GM21526 (cell line): ENCODE measurements at regions not wholly inside any gene's neighbourhood (a gene's known extent, or its start where the extent isn't known, plus 50 kb on each side); places are given as distances from the start of the nearest gene placed in this dataset.

Source experiments
- ATAC-seq: cut with Tn5 transposase; IDR thresholded peaks from one replicate; pipeline ENCODE4 v1.9.1; 2021; ENCODE audit warnings: moderate library complexity; ENCODE audit not compliant: unreplicated experiment, low FRiP score

- ATAC-seq: no peak
Measured at GRCh38 chrX:118167361-118167760, 50.8 kb upstream of the KLHL13 start.

DNA sequence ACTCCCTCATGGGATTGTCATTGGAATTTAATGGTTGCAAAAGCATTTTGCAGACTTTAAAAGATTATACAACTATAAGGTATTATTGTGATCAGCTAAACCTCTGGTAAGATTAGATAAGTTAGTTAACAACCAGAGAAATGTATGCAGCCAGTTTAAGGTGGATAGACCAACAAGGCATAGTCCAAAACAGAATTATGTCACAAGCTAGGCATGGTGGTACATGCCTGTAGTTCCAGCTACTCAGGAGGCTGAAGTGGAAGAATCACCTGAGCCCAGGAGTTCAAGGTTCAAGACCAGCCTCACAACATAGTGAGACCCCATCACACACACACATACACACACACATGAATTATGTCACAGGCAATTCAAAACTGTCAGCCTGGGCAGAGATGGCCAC lies 54.7 kb upstream of the KLHL13 start:
- ATAC-seq: no peak

DNA sequence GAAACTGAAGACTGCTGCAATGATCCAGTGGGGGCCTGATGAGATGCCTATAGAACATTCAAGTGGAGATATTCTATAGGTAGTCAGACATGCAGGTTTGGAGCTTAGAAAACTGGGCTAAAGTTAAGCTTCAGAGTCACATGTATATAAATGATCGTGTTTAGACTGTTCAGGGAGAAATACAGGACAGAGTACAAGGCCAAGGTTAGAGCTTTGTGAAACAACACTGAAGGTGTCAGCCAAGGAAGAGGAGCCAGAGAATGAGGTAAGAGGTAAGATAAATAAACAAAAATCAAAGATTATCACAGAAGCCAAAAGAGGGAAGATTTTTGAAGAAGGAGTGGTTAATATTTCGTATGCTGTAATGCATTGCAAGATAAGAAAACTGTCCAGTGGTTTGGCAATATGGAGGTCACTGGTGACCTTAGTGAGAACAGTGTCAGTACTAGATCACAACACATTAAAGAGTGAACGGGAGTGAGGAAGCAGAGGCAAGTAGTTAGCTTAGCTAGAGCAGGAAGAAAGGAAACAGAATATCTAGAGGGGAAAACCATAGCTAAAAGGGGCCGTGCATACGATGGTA lies 58.0 kb upstream of the KLHL13 start:
- no peak for ATAC-seq

GRCh38 chrX:118177708-118178107 lies 61.1 kb upstream of the KLHL13 start:
- no peak for ATAC-seq

- ATAC-seq: no peak
Measured at GRCh38 chrX:118178450-118178849, 61.8 kb upstream of the KLHL13 start.

- no peak for ATAC-seq
Measured at GRCh38 chrX:118179161-118179560, 62.6 kb upstream of the KLHL13 start.

- no peak for ATAC-seq
Measured at GRCh38 chrX:118179718-118180117, 63.1 kb upstream of the KLHL13 start.

- no peak for ATAC-seq
Measured at GRCh38 chrX:118181030-118181429, 64.4 kb upstream of the KLHL13 start.

- ATAC-seq: no peak
Measured at GRCh38 chrX:118182025-118182424, 65.4 kb upstream of the KLHL13 start.

- ATAC-seq: no peak
Measured at GRCh38 chrX:118182681-118183080, 66.1 kb upstream of the KLHL13 start.

DNA sequence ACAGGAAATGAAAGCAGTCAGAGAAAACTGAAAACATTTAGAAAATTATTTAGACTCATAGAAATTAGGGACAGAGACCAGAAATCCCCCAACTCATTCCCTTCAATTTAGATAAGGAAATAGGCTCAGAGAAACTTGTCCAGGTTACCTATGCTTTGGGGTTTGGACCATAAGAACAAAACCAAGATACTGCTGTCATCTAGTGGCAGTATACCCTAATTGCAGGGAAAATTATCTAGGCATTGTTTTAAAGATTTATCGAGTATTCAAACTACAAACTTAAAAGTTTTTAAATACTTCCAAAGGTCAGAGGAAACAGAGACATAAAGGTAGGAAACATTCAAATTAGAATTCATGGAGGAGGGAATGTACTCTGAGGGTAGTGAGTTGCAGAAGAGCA lies 67.0 kb upstream of the KLHL13 start:
- no peak for ATAC-seq

GRCh38 chrX:118187100-118187499 lies 70.5 kb upstream of the KLHL13 start:
- no peak for ATAC-seq

- no peak for ATAC-seq
Measured at GRCh38 chrX:118189000-118189399, 72.4 kb upstream of the KLHL13 start.

GRCh38 chrX:118189628-118190027 lies 73.0 kb upstream of the KLHL13 start:
- no peak for ATAC-seq

DNA sequence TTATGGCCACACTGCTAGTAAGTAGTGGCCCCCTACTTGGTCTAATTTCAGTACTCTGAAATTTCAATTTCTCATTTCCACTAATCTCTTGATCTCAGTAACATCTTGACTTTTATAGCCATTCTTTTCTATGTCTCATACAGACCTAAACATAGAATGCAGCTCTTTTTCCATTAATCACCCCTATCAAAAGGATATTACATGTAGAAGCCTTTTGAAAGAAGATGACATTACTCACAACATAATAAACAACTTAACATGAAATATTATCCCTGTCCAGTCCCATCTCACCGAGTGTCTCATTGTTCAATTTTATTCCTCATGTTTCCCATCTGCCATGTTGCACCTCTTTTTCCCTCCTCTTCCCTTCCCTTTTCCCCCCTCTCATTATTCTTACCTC lies 81.1 kb upstream of the KLHL13 start:
- no peak for ATAC-seq

DNA sequence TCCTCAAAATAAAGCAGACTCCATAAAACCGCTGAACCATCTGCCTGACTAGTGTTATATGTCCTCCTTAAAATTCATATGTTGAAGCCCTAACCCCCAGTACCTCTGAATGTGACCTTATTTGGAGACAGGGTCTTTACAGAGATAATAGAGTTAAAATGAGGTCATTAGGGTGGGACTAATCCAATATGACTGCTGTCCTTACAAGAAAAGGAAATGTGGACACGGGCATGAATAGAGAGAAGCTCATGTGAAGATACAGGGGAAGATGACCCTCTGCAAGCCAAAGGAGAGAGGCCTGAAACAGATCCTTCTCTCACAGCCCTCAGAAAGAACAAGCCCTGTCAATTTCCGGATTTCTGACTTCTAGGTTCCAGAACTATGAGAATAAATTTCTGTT lies 82.0 kb upstream of the KLHL13 start:
- ATAC-seq: no peak

DNA sequence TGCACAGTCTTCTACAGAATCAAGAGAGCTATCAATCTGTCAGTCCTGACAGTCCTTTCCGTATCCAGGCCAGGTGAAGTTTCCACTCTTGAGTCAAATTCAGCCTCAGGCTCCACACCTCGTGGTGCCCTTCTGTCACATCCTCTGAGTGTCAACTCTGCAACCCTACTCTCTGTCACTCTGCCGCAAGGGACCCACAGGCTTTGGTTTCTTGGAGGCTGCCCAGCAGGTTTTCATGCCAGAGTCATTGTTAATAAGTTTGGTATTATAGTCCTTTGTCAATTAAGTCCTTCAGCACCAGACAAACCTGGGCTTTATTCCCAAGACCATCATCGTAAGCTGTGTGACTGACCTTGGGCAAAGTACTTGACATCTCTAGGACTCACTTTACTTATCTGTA lies 83.4 kb upstream of the KLHL13 start:
- ATAC-seq: no peak

- ATAC-seq: no peak
Measured at GRCh38 chrX:118205421-118206395, 89.1 kb upstream of the KLHL13 start.

- no peak for ATAC-seq
Measured at GRCh38 chrX:118207831-118208453, 91.3 kb upstream of the KLHL13 start.

DNA sequence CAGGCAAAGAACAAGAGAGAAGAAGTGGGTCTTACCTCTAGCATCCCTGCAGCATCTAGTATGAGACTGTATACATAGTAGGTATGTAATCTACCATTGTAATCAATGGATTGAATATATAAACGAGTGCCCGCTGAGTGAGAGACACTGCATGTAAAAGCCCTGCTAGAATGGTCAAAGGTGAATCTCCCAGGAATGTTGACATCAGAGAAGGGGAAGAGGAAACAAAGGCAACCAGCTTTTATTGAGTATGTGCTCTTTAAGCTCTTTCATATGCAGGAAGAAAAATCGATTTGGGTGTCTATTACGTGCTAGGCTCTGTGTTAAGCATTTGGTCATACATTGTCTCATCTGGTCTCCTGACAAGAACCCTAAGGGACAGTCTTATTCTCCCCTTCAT lies 91.9 kb upstream of the KLHL13 start:
- no peak for ATAC-seq
